ENCODE measurements at regions not wholly inside any gene's neighbourhood (a gene's known extent, or its start where the extent isn't known, plus 50 kb on each side); places are given as distances from the start of the nearest gene placed in this dataset.

DNA sequence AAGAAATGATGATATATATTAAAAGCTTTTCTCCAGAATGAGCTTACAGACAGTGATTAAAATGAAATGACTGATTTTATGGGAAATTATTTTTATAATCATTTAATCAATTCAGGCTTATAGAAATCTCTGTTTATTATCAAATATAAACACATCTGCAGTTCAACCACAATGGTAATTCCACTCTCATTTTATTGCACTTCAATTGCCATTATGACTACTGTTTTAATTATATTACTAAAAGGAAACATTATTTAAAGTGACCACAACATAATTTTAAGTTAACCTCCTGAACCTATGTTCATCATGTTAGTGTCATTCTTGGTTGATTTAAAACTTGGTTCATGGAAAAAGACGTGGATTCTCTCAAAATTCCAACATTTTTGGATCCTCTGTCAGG is 536.3 kb downstream of the SLC6A15 start:
- ATAC-seq = no peak

DNA sequence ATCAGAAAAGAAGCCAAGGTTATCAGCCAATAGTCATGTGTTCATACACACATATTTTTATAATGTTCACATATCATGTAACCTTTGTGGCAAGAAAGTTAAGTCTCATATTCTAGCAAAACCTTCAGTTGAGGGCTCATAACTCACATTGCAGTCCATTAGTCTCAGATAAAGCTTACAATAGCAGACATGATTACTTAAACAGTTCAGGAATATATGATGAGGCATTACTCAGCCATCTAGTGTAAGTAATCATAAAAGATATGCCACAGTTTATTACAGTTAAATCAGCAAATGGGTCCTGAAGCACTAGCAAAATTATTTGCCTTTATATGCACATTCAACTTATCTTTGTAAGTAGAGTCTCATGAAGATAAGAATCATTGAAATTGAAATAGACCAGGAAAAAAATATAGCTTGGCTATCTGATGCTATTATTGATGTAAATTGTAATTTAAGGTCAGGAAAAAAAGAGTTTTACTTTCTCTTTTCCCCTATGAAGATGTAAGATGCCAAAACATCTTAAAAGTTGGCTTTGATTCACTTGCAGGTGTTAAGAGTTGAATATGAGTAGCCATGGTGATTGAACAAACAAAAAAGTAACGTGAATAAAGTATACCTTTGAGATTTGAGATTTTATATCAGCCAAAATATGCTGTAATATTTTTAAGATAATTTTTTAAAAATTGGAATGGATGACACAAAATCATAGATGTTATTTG is 537.0 kb downstream of the SLC6A15 start:
- intact Hi-C loops (cut with DNase I) = no loop called here
- no peak for DNase-seq
- no peaks in the 10 kb centered on the region for H3K4me1 ChIP-seq
- H3K36me3 ChIP-seq = no peaks in the 10 kb centered on the region
- no peak for ATAC-seq
- TF ChIP-seq, protein P1, sequence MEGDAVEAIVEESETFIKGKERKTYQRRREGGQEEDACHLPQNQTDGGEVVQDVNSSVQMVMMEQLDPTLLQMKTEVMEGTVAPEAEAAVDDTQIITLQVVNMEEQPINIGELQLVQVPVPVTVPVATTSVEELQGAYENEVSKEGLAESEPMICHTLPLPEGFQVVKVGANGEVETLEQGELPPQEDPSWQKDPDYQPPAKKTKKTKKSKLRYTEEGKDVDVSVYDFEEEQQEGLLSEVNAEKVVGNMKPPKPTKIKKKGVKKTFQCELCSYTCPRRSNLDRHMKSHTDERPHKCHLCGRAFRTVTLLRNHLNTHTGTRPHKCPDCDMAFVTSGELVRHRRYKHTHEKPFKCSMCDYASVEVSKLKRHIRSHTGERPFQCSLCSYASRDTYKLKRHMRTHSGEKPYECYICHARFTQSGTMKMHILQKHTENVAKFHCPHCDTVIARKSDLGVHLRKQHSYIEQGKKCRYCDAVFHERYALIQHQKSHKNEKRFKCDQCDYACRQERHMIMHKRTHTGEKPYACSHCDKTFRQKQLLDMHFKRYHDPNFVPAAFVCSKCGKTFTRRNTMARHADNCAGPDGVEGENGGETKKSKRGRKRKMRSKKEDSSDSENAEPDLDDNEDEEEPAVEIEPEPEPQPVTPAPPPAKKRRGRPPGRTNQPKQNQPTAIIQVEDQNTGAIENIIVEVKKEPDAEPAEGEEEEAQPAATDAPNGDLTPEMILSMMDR (IDR thresholded peaks at IDR 0.05) = no peak
- H3K9me3 ChIP-seq = no peaks in the 10 kb centered on the region
- H3K27ac ChIP-seq = no peak overlapping the region
- H3K27me3 ChIP-seq (ENCODE audit: low read depth) = no peaks in the 10 kb centered on the region
- H3K4me3 ChIP-seq = no peak overlapping the region

More for the DNA sequence above, 536.3 kb downstream of the SLC6A15 start:
- H3K4me1 ChIP-seq = no peaks in the 10 kb centered on the region
- no peak overlapping the region for H3K4me3 ChIP-seq
- no peaks in the 10 kb centered on the region for H3K36me3 ChIP-seq
- TF ChIP-seq, protein P1 (IDR thresholded peaks at IDR 0.05) = no peak
- intact Hi-C loops (cut with DNase I) = no loop called here
- no peaks in the 10 kb centered on the region for H3K9me3 ChIP-seq
- no peak for DNase-seq
- H3K27ac ChIP-seq = no peak overlapping the region
- no peaks in the 10 kb centered on the region for H3K27me3 ChIP-seq (ENCODE audit: low read depth)

DNA sequence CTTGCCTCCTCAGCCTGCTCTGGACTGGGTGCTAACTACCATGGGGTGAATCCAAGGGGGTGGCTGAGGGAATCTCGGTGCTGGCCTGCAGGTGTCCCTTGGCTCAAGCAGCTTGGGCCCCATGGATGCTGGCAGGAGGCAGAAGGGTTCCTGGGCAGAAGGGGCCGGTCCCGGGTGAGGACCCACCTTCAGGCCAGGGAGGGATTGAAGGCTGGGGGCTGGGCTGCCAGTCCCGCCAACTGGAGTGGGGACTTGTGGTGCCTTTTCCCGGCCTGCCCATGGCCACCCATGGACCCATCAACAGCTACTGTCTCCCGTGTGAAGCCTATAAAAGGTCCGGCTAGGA is 550.1 kb downstream of the SLC6A15 start:
- DNase-seq (no peak), ATAC-seq (peak in 1 of 2 donors; percentile 46)
- Histone ChIP-seq H3K36me3 (no peaks in the 10 kb centered on the region), H3K27ac (no peak overlapping the region), H3K4me1 (no peaks in the 10 kb centered on the region), H3K27me3 (ENCODE audit: low read depth) (no peaks in the 10 kb centered on the region), H3K4me3 (no peak overlapping the region), H3K9me3 (no peaks in the 10 kb centered on the region)
- TF ChIP-seq, protein P1 (IDR thresholded peaks at IDR 0.05) = no peak
- intact Hi-C loops (cut with DNase I) = no loop called here

DNA sequence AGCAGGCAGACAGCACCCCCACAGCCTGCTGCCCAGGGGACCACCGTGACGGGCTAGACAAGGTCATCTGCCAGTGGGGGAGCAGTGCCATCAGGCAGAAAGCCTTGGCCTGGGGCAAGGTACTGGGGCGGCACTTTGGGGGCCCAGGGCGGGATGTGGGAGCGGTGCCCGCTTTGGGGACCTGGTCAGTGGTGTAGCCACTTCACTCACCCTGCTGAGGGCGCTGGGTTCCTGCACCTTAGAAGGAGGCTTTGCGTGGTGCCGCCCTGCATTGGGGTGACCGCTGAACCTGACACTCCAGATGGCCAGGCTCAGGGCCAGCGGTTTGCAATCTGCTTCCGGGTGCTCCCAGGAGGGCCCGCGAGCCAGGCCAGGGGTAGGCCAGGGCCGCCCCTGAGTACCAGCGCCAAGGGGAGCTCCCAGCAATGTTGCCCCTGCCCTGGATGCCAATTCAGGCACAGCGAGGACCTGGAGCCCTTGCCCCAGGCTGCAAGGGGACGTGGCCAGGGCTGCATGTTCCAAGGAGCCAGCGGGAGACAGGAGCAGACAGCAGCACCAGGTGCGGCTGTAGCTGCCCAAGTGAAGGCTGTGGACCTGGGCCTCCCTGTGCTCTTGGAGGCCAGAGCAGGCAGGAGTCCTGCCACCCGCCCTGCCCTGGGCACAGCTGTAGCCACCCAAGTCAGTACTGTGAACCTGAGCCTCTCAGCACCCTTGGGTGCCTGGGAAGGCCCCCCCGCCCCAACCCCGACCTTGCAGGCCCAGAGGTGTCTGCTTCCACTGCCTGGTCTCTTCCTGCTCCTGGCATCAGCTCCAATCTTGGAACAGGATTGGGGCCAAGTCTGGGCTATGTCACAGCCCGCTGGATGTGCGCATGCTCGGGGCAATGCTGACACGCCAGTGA is 550.7 kb downstream of the SLC6A15 start:
- no peaks in the 10 kb centered on the region for H3K27me3 ChIP-seq (ENCODE audit: low read depth)
- ATAC-seq (peak; percentile 37 to 45), DNase-seq (no peak)
- no peak overlapping the region for H3K4me3 ChIP-seq
- TF ChIP-seq, protein P1 (IDR thresholded peaks at IDR 0.05) = no peak
- H3K9me3 ChIP-seq = no peaks in the 10 kb centered on the region
- H3K4me1 ChIP-seq = no peaks in the 10 kb centered on the region
- H3K27ac ChIP-seq = no peak overlapping the region
- H3K36me3 ChIP-seq = no peaks in the 10 kb centered on the region
- intact Hi-C loops (cut with DNase I) = no loop called here

DNA sequence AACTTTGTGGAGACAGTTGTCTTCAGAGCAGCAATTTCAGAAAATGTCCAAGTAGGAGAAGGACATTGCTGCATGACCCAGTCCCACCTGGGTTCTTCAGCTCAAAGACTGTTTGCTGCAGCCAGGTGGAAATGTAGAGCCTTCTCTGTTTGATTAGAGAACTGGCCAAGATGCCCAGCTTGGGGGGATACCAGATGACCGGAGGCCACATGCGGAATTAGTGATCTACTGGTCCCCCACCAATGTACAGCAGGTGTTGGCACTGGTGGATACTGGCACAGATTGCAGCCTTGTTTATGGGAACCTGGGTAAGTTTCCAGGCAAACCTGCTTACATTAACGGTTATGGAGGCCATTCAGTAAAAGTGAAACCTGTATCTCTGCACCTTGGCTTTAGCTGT is 555.3 kb downstream of the SLC6A15 start:
- H3K36me3 ChIP-seq = no peaks in the 10 kb centered on the region
- H3K9me3 ChIP-seq = no peaks in the 10 kb centered on the region
- intact Hi-C loops (cut with DNase I) = no loop called here
- no peak overlapping the region for H3K27ac ChIP-seq
- TF ChIP-seq, protein P1 (IDR thresholded peaks at IDR 0.05) = no peak
- H3K4me3 ChIP-seq = no peak overlapping the region
- ATAC-seq (no peak), DNase-seq (no peak)
- H3K27me3 ChIP-seq (ENCODE audit: low read depth) = no peaks in the 10 kb centered on the region
- H3K4me1 ChIP-seq = no peaks in the 10 kb centered on the region

All from lower lobe of right lung (tissue), 2 donors.